ENCODE measurements at regions not wholly inside any gene's neighbourhood (a gene's known extent, or its start where the extent isn't known, plus 50 kb on each side); places are given as distances from the start of the nearest gene placed in this dataset.
"Not testable (repeated sequence)": the region's sequence is repeated elsewhere in the genome, so short reads cannot be mapped to it uniquely, and the experiment has no call there.

DNA sequence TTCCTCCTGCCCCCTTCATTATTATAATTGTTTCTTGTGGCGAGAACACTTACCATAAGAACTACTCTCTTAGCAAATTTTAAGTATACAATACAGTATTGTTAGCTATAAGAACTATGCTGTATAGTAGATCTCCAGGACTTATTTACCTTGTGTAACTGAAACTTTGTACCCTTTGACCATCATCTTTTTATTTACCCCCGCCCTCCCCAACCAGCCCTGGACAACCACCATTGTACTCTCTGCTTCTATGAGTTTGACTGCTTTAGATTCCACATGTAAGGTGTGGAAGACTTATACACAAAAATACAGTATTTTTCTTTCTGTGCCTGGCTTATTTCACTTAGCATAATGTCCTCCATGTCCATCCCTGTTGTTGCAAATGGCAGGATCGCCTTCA lies 161.1 kb downstream of the PHF8 start:
- DNase-seq: no peak

DNA sequence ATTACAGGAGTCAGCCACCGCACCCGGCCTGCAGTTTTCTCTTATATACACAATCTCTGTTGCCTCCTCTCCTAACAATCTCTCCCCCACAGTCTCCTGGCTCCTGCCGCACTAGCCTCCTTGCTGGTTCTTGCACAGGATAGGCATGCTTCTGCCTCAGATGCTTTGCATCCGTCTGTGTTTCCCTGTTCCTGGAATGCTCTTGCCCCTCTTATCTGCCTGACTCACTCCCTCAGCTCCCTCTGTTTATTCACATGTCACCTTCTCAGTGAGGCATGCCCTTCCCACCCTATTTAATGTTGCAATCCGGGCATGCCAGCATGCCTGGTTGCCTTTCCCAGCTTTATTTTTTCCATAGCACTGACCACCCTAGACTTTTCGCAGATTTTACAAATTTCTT lies 161.9 kb downstream of the PHF8 start:
- no peak for DNase-seq

DNA sequence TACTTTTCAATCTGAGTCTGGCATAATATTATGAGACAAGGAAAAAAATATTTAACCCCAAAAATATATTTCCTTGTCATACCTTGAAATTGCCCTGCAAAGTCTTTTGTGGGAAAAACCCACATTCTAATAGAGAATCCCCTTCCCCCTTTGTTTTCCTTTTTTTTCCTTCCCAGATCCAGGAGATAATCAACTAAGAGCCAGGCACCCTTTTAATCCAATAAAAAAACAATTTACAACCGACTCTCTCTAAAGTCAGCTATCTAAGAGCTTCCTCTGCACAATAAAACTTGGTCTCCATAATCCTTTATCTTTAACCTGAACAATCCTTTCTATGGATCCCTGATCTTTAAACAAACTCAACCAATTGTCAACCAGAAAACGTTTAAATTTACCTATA lies 163.5 kb downstream of the PHF8 start:
- not testable (repeated sequence) for DNase-seq

DNA sequence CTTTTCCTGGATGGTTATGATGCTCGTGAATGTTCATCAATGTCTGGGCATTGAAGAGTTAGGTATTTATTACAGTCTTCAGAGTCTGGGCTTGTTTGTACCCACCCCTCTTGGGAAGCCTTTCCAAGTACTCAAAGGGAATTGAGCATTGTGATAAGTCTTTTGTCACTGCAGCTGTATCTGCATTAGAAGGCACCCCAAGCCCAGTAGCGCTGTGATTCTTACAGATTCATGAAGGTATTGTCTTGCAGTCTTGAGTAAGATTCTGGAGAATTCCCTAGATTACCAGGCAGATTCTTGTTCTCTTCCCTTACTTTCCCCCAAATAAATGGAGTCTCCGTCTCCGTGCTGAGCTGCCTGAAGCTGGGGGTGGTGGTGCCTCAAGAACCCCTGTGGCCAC lies 173.4 kb upstream of the HUWE1 start:
- no peak for DNase-seq

DNA sequence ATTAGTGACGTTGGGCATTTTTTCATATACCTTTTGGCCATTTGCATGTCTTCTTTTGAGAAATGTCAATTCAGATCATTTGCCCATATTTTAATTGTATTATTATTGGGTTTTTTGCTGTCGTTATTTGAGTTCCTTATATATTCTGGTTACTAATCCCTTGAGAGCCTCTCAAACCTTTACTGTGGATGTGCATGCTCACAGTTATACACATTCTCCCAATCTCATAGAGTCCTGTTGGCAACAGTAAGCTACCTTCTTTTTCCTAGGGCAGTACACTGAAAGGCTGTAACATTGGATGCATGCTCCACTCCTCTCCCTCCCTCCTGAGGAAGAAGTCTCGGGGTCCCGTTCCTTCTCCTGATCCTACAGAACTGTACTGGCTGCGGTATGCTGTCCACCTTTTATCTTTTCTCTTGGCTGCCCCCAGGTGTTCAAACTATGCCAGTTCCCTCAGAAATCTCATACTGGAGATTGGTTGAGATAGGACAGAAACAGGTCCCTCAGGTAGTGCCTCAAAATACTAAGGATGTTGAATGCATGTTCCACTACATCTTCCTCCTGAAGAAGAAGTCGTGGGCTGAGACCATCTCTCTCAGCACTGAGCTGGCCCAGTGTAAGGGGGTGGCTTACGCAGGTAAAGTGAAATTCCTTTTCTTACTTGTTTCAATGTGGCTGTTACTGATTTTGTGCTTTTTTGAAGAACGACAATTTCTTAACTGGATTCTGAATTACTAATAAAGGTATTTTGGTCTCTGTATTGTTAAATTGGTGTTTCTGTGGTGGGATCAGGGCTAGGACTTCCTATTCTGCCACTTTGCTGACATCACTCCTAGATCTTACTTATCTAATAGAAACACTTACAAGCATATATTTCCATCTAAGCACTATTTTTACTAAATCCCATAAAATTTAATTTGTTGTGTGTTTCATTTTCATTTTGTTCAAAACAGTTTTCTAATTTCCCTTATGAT lies 145.4 kb upstream of the HUWE1 start:
- DNase-seq: peak; percentile 37

DNA sequence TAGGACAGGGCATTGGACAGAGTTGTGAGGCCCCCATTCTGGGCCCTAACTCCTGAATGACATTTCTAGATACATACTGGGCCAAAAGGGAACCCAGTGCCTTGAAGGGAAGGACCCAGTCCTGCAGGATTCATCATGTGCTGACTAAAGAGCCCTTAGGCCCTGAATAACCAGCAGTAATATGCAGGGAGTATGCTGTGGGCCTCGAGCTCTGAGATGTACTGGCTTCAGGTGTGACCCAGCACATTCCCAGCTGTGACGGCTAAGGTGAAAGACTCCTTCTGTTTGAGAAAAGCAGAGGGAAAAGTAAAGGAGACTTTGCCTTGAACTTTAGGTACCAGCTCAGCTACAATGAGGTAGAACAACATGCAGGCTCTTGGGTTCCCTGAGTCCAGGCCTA lies 138.2 kb upstream of the HUWE1 start:
- no peak for DNase-seq

DNA sequence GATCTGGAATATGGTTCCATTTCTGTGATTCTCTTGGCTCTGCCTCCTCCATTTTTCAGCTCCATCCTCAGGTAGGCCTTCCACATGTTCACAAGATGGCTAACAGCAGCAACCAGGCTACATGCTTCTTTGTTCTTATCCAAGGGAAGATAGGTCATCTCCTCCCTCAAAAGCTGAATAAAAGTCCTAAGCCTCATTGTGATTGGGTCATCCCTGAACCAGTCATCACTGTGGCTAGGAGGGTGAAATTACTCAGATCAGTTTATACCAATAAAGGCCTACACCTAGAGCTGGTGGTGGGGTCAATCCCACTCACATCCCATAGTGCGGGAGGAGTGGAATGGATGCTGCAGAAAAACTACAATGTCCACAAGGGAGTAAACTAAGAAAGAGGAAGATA lies 131.6 kb upstream of the HUWE1 start:
- DNase-seq: not testable (repeated sequence)

DNA sequence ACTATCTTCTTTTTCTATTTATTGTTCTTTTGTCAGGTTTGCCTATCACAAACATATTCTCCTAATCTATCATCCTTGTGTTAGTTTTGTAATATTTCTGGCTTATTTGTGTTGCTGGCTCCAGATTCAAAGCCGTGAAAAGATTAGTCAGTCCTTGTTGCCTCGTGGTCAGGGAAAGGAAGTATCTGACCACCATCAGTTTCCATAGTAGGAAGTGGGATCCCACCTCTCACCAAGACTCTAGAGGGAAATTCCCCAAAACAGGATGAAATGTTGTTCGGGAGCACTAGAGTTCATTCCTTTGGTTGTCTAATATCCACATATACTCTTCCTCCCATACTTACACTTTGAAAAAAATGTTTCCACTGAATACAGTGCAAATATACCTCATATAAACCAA lies 131.0 kb upstream of the HUWE1 start:
- DNase-seq: no peak

DNA sequence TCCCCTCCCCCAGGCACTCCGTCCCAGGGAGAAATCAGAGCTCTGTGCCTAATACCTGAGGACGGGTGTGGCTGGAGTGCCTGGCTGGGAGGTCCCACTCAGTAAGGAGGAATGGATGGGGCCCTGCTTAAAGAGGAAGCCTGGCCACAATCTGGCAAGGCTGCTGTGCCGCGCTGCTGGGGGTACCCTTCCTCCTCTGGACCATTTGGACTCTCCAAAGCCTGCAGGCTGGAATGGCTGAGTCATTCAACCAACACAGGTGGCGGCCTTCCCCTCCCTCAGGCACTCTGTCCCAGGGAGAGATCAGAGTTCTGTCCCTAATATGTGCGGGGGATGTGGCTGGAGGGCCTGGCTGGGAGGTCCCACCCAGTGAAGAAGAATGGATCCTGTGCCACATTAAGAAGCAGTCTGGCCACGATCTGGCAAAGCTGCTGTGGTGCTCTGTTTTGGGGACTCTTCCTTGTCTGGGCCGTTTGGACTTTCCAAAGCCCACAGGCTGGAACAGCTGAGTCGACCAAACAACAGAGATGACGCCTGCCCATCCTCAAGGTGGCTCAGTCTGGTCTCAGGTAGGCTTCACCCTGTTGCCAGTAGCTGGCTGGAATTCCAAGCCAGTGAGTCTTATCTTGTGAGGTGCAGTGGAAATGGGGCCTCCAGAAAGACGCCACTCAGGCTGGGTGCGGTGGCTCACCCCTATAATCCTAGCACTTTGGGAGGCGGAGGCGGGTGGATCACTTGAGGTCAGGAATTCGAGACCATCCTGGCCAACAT lies 127.3 kb upstream of the HUWE1 start:
- DNase-seq: no peak

DNA sequence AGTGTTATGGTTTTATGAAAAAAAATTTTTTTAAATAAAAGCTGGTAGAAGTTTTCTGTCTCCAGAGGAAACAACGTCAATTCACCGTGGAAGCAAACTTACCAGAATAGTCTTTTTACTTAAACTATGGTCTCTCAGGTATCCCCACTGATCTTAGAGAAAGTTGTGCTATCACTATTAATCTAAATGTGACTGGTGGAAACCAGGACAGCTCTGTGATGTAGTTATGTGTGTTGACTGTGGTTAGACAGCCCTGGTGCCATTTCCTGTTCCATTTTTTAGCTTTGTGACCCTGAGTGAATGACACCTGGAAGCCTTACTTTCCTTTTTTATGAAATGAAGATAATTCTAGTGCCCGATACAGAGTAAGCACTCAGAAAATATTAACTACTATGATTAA lies 111.8 kb upstream of the HUWE1 start:
- no peak for DNase-seq

DNA sequence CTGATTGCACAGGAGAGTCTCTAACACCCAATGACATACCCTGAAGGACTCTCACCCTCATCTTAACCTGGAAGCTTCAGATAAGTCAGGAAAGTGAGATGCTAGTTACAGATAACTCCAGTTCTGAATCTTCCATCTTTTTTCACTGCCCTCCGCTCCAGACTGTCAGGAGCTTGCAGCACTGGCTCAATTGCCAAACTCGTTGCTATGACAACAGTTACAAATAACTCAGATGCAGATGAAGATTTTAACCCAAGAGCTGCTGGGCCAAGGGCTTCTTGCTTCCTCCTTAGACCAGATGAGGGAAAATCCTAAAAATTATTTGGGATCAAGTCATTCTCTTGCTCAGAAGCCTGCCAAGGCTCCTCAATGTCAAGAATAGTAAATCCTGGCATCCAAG lies 109.1 kb upstream of the HUWE1 start:
- DNase-seq: no peak

DNA sequence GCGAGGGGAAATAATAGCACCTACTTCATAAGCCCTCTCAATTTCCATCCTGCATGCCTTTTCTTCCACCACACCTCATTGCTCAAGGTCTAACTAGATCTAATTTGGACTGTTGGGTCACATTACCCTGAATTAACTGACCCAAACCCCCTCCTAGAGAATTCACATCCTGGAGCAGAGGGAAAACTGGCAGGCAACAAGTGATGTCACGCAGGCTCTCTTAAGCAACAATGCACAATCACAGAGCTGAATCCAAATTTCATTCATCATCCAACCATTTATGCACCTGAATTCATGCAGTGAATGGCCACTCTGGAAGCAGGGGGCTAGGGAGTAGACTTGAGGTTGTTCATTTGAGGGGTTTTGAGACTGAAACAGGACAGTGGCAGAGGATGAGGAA lies 107.7 kb upstream of the HUWE1 start:
- DNase-seq: no peak

DNA sequence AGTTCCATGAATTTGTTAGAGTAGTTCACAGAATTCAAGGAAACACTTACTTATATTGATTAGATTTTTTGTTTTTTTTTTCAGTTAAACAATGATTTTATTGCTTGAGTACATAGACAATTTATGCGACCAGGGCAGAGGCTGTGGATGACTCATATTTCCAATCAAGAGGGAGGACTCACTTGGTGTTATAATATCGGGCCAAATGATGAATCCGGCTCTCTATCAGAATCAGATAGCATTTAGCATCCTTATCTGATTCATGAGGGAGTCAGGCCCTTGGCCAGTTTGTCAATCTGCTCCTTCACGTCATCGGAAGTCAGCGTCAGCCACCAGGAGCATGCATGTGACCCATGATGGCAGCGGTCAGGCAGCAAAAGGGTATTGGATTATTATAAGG lies 82.3 kb upstream of the HUWE1 start:
- no peak for DNase-seq

DNA sequence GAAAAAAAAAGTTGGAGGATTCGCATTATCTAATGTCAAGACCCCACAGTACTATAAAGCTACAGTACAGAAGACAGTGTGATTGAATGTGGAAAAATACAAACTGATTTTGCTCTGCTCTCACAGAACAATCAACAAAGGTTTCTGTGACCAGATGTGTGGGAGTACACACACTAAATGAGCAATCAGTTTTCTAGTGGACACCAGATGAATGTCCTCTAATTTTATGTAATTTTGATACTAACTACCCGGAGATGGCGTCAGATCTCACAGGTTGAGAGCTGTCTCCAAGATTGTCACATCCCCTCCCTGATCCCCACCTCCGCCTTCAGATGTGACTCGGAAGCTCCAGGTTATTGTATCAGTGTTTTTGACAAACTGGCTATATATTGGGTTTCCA lies 81.9 kb upstream of the HUWE1 start:
- peak; percentile 17 for DNase-seq

DNA sequence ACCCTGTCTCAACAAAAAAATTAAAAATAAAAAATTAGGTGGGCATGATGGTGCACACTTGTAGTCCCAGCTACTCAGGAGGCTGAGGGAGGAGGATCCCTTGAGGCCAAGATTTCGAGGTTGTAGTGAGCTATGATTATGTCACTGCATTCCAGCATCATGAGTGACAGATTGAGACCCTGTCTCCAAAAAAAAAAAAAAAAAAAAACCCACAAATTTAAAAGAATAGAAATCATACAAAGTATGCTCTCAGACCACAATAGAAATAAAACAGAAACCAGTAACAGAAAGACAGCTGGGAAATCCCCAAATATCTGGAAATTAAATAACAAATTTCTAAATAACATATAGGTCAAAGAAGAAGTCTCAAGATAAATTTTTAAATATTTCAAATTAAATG lies 81.0 kb upstream of the HUWE1 start:
- no peak for DNase-seq

DNA sequence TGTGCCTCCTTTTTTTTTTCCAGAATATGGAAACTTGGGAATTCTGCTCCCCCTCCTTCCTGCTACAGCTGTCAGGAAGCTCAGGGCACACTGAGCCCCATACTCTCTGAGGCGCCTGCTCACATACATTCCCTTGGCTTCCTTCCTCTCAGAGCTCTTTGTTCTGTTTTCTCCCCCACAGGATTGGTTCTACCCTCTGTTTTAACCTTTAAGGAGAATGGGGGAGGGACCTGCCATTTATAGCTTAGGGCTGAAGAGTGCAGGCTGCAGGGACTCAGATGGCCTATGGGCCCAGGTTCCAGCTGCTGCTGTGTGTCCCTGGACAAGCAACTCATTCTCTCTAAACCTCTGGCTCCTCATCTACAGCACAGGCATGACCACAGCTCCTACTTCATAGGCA lies 70.7 kb upstream of the HUWE1 start:
- DNase-seq: not testable (repeated sequence)

DNA sequence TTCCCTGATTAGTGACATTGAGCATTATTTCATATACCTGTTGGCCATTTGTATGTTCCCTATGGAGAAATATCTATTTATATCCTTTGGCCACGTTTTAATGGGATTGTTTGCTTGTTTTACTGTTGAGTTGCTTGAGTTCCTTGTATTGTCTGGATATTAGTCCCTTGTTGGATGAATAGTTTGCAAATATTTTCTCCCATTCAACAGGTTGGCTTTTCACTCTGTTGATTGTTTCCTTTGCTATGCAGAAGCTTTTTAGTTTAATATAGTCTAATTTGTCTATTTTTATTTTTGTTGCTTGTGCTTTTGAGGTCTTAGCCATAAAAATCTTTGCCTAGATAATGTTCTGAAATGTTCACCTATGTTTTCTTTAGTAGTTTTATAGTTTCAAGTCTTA lies 60.2 kb upstream of the HUWE1 start:
- no peak for DNase-seq

DNA sequence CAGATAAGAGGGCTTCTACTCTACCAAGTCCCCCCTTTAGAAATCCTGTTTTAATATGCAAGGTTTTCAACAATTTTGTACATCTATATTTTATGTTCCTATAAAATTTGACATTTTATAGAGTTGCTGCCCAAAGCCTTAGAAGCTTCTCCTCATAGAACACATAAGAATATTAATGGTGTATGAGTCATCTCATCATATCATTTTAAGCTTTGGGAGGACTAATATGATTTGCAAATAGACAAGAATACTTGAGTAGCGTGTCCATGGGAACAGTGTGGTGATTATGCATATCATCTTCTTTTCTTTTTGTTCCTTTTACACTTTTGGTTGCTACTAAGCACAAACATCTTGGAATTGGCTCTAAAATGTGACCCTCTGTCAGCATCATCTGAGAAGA lies 56.7 kb upstream of the HUWE1 start:
- DNase-seq: no peak

DNA sequence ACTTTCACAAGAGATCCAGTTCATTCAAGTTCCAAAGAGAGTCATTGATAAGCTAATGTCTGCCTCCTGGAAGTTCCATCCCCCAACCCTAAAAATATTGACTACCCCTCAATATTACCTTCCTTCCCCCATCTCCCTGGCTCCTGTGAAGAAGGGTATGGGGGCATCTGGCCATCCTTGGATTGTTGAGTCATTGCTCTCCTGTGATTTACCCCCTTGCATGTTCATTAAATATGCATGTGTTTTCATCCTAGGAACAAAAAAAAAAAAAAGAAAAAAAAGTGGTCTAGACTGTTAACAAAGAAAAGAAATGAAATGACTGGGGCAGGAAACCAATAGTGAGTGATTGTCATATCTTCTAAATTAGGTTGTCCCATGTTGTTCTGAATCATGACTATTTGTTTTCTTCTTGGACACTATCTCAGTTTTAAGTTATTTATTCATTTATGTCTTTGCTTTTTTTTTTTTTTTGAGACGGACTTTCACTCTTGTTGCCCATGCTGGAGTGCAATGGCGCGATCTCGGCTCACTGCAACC lies 51.9 kb upstream of the HUWE1 start:
- no peak for DNase-seq

Measured in activated naive CD4-positive, alpha-beta T cell treated with Interleukin-2 at 50 U/mL for 16 hours (primary cell).